GM18858 (cell line): ENCODE measurements at regions not wholly inside any gene's neighbourhood (a gene's known extent, or its start where the extent isn't known, plus 50 kb on each side); places are given as distances from the start of the nearest gene placed in this dataset.
"Not testable (repeated sequence)": the region's sequence is repeated elsewhere in the genome, so short reads cannot be mapped to it uniquely, and the experiment has no call there.

ENCODE experiments used
- ATAC-seq: cut with Tn5 transposase; IDR thresholded peaks from one replicate; pipeline ENCODE4 v1.9.1; 2021; ENCODE audit not compliant: unreplicated experiment

- no peak for ATAC-seq
Observed at GRCh38 chr12:27133022-27133590, 50.7 kb upstream of the C12orf71 start.

- ATAC-seq = no peak
Observed at GRCh38 chr12:27140478-27140969, 58.1 kb upstream of the C12orf71 start.

DNA sequence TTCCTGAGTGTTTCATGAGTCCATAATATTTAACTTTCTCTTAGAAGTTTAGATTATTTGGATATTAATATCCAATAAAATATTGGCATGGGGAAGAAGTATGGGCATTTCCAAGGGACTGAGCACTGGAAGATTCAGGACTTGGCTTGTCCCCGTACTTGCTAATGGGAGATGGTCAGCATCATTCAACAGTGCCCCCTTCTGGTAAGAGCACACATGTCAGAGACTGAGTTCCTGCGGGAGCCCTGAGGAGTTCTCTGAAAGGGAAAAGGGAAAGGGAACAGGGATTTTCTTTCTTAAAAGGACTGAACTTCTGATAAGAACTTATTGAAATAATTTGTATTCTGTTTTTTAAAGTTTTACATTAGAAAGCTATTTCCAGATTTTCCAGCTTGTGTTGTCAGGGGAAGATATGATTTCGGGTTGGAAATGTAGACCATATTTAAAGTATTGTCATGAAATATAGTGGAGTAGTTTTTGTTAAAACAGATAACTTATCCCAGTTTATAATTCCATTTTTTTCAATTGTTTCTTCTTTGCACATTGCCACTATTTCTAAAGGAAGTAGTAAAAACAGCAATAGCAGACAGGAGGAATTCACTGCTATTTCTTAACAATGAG, 59.8 kb upstream of the C12orf71 start:
- ATAC-seq = no peak

DNA sequence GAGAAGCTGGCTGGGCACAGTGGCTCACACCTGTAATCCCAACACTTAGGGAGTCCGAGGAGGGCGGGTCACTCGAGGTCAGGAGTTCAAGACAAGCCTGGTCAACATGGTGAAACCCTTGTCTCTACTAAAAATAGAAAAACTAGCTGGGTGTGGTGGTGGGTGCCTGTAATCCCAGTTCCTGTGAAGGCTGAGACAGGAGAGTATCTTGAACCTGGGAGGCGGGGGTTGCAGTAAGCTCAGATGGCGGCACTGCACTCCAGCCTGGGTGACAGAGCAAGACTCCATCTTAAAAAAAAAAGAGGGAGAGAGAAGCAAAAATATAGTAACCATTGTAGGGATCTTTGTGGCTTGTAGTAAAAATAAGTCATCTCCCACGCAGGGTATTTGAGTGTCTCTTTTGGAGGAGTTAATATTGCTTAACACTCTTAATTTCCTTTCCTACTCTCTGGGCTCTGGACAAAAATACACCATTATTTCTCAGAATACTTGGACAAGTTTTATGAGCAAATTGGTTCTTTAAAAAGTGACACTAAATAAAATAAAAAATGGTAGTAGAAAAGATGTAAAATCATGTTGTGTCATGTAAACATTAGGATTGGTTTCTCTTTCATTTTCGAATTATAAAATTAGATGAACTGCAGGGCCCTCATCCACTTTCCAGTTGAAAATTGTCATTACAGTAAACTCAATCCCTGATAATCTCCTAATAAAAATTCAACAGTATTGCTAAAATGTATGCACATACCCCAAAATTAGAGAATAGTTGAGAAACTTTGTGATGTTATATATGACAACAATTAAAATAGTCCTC, 61.1 kb upstream of the C12orf71 start:
- no peak for ATAC-seq

DNA sequence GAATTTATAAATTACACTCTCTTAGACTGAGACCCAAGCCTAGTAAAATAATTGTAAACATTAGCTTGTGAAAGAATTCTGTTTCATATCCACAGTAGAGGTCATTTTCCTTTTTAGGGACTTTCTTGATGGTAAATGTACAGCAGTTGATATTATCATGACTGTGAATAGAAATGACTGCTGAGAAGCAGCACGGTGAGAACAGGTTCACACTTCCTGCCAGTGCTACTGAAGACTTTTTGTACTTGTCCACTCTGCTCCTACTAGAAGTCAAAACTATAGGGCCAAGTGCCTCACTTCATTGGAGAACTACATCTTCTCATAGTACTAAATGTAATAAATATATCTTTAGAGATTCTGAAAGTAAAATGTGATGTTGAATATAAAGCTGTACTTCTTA, 63.3 kb upstream of the C12orf71 start:
- peak; percentile 71 for ATAC-seq

- no peak for ATAC-seq
Observed at GRCh38 chr12:27148373-27148772, 66.0 kb upstream of the C12orf71 start.

GRCh38 chr12:27148791-27149190, 66.4 kb upstream of the C12orf71 start:
- no peak for ATAC-seq

GRCh38 chr12:27151479-27151878, 69.1 kb upstream of the C12orf71 start:
- ATAC-seq = no peak

GRCh38 chr12:27158297-27158696, 75.9 kb upstream of the C12orf71 start:
- no peak for ATAC-seq

GRCh38 chr12:27161458-27162228, 79.3 kb upstream of the C12orf71 start:
- ATAC-seq = no peak

DNA sequence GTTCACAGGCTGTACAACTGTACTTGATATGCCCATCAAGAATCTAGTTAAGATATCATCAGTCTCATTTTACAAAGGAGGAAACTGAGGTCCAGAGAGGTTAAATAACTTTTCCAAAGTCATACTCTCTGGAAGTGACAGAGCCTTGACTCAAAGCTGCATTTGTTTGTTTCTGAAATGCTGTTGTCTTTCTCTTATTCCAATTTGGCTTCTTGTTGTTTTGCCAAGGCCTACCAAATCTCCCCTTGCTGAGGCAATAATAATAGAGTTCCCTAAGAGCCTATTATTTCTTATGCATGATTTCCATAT, 79.8 kb upstream of the C12orf71 start:
- no peak for ATAC-seq

DNA sequence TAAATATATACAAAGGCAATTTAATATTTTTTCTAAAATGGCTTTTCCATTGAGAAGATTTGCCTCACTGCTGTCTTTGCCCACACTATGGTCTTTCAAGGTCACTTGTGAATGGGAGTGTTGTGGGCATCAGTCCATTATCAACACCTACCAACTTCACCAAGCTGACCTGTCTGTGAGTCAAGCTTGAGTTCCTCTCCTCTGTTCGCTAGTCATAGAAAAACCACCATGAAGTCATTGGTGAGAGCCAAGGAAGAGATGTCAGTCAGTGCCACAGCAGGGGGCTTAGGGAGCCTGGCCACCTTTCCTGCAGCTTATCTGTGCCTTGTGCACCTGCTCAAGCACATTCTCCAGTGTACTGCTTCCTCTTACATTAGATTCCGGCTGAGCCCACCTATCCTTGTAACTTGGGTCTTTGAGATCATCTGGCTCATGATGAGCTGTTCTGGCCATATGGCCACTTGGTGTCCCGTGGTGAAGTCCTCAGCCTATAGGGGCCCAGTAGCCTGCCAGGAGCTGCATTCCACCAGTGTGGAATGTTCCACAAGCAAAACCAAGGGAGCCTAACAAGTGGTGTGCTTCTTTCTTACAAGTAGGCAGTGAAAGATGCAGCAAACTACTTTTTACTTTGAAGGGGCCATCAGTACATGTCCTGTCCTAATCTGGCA, 80.8 kb upstream of the C12orf71 start:
- no peak for ATAC-seq

DNA sequence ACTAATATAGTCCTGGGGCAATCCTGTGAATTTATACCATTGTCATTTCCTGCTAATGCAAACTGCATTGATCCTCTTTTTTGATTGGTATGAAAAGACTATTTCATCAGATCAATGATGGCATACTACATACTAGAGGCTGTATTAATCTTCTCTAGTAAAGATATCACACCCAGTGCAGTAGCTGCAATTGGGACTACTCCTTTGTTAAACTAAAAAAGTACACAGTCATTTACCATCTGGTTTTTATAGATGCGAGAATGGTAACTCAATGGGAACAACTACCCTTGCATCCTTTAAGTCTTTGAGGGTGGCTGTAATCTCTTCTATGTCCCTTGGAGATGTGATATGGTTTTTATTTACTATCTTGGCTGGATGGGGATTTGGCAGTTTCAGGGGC, 80.2 kb upstream of the STK38L start:
- ATAC-seq = no peak

GRCh38 chr12:27164330-27165040, 79.6 kb upstream of the STK38L start:
- no peak for ATAC-seq

- not testable (repeated sequence) for ATAC-seq
Observed at GRCh38 chr12:27165958-27166357, 78.1 kb upstream of the STK38L start.

- ATAC-seq = not testable (repeated sequence)
Observed at GRCh38 chr12:27171494-27171893, 72.6 kb upstream of the STK38L start.

- no peak for ATAC-seq
Observed at GRCh38 chr12:27176765-27177164, 67.3 kb upstream of the STK38L start.

DNA sequence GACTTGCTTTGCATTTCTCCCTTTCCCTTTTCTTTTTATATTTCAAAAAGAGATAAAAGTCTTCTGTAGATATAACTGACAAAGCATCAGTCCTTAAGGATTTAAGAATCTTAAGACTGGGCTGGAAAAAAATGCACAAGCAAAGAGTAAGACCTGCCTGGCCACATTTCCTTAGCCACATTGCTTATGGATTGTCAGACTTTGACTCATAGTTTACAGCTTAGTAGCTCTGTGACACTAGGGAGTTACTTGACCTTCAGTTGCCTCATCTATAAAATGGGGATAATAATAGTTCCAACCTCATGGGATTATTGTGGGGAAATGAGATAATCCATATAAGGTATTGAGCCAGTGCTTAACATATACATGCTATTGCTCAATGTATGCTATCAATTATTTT, 66.4 kb upstream of the STK38L start:
- ATAC-seq = no peak

GRCh38 chr12:27178255-27178654, 65.8 kb upstream of the STK38L start:
- no peak for ATAC-seq

DNA sequence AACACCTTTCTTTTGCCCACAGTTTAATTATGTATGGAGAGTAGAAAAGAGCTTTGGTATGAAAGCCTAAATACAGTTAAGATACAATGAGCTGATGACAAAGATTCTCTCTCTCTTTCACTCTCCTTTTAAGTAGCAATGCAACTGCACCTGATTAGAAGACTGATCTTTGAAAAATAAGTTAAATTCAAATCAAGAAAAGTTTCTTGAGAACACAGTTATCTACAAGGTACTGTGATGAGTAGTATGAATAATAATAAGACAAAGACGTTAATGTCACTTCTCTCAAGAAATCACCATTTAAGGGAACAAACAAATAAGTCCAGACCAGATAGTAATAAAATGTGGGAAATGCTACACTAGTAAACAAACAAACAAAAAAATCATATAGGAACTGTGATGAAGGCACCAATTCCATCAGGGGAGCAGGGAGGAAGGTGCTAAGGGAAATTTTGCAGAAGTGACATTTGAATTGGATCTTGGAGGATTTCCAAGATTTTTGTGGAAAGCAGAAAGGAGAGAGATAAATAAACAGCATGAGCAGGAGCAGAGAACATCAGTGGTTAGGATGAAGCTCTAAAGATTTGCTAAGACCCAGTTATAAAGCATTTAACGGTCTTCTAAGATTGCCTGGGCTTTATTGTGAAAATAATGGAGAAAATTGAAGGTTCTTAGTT, 65.2 kb upstream of the STK38L start:
- no peak for ATAC-seq
